Stimulated activated CD4-positive, alpha-beta T cell treated with anti-CD3 and anti-CD28 coated beads, Interleukin-1b, Interleukin-23, amount 100 ng/mL, for 48 hours (primary cell): ENCODE measurements at regions not wholly inside any gene's neighbourhood (a gene's known extent, or its start where the extent isn't known, plus 50 kb on each side); places are given as distances from the start of the nearest gene placed in this dataset.

Source experiments
- DNase-seq: peaks from one replicate; pipeline ENCODE4 v3.0.0-alpha.2; 2020

GRCh38 chr13:59477011-59477410 is 686.7 kb downstream of the DIAPH3 start:
- no peak for DNase-seq

DNA sequence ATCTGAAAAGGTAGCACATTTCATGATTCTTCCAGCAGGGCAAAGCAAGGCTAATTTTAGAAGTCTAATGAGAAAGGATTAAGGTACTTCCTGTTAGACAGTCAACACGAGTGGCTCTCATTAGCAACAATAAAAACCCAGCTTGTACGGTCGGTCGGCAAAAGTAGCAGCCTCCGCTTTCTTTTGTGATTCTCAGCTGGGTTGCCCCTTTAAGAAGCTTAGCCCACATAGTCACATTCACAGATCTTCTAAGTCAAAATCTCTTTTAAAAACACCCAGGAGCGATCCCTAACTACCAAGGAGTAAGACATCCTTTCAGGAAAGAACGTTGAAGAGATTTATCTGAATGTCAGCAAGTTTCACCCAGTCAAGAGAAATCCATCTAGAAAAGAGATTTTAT is 684.8 kb downstream of the DIAPH3 start:
- DNase-seq: no peak

DNA sequence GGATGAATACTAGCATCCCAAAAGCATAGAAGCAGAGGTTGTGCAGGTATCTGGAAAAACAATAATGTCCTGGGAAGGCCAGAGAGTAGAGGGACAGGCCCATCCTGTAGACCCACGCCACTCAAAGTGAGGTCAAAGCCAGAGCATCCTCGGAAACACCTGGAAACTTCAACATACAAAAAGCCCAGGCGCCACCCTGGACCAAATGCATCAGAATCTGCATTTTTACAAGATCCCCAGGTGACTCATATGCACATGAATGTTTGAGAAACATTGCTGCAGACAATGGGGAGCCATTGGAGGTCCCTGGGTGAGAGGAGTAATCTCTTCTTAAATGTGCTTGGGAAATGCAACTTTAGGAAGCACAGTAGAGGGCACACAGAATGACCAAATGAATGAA is 684.1 kb downstream of the DIAPH3 start:
- no peak for DNase-seq

DNA sequence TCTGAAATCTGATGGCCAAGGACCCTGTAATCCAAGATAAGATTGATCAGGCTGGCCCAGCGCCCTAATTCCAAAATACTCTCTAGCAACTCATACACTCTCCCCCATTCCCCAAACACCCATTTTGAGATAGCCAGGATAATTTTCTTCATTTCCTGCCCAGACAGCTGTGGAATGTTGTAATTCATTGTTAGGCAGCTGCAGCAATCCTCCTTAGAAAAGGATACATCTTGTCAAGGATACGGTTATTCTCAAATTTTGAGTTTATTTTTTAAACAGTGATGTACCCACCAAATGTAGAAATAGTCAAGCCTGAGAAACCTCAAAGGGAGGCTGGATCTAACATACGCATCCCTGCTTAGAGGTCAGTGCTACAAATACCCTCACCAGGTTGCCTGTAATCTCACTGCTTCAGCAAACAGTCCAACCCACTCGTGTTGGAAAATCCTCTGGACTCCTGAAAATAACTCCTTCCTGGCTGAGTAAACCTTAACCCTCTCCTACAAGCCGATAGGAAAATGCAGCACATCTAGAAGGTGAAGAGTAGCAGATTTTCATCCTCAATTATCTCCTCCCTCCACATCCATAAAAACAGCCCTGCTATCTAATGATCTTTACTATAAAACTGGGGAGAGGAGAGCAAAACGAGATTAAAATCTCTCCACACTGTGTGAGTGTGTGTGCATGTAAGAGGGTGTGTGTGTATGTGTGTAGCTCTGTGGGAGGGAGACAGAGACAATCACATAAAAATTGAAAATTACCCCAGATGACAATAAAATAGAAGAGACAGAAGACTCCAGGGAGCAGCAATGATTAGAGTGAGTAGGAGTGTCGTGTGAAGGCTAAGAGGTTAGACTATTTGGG is 683.1 kb downstream of the DIAPH3 start:
- DNase-seq: no peak

DNA sequence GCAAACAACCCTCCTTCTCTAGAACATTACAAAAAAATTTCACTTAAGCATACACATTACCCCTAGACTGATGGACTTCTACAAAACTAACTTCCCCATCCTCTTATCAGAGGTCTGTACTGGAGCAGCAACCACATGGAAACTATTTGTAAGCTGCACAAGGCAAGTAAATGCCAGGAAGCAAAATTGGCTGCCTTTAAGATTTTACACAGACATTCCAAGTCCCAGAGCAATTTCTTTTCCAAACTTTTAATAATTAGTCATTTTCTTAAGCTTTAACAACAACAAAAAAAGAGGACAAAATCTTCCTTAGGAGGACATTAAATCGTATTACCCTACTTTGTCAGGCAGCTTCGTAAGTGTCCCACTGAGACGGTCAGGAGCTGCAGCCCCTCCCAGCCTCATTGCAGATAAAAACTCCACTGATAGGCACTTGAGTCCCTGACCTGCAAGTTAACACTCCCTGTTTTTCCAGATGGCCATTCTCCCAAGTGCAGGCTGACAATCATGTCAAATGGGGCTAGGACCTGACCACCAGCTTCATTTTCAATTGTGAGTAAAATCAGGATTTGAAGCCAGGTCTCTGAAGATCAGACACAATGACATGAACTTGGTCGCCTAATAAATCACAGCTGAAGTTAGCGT is 680.1 kb downstream of the DIAPH3 start:
- no peak for DNase-seq

DNA sequence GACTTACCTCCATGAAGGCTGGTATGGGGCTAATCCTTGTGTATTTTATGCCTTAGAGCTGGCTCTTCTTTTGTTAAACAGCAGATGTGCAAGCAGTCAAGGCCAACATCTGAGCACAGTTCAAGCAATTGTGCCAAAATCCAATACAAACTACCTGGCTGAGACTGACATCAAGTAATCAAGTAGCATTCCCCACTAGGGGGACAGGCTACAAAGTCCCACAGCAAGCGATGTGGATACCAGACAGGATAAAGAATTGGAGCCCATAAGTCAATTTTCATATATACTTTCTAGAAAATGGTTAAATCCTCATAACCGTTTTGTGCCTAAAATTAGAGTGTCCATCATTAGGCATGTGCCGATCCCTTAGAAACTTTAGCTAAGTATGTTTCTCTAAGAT is 675.8 kb downstream of the DIAPH3 start:
- no peak for DNase-seq

GRCh38 chr13:59488436-59488835 is 675.3 kb downstream of the DIAPH3 start:
- DNase-seq: no peak

GRCh38 chr13:59490651-59491050 is 673.1 kb downstream of the DIAPH3 start:
- DNase-seq: no peak

- no peak for DNase-seq
These were observed 671.6 kb downstream of the DIAPH3 start for GRCh38 chr13:59492030-59492636.

DNA sequence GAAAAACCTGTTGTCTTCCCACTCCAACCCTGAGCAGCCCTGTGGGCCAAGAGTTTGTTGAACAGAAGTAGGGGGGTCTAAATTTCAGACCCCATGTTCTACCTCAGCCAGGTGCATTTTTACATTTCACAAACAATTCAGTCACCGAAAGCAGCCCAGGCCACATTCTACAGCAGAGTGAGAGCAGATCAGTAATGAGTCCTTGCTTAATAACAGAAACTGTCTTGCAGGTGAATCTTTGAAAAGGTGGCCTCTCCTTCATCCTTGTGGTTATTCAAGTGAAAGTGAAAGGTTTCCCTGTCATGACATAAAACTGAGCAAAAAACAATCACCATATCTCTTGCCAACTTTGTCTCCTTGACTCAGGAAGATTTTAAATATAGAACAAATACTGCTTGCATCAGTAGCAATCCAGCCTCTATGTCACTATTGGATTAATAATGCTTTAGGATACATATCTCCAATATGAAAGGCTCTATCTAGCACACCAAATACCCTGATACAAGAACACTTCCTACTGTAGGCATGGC is 670.2 kb downstream of the DIAPH3 start:
- no peak for DNase-seq

GRCh38 chr13:59494151-59494550 is 669.6 kb downstream of the DIAPH3 start:
- no peak for DNase-seq

- no peak for DNase-seq
These were observed 669.2 kb downstream of the DIAPH3 start for GRCh38 chr13:59494560-59494970.

- no peak for DNase-seq
These were observed 668.4 kb downstream of the DIAPH3 start for GRCh38 chr13:59495299-59495698.

GRCh38 chr13:59495936-59496512 is 667.7 kb downstream of the DIAPH3 start:
- DNase-seq: no peak

GRCh38 chr13:59497621-59498247 is 666.0 kb downstream of the DIAPH3 start:
- no peak for DNase-seq

DNA sequence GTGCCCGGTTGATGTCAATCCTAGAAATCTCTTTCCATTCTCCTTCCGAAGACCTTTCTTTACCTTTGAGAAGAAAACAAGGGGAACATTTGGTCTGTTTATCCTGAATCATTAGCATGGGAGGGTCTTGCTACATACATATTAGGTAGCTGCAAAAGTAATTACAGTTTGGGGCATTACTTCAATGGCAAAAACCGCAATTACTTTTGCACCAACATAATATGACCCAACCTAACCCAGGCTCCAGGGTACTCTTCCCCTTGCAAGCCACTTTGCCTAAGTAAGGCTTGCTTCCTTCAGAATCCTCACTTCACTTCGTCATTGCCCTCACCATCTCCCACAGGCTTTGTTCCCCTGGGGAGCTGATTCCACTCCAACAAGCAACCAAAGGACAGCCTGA is 662.7 kb downstream of the DIAPH3 start:
- no peak for DNase-seq

DNA sequence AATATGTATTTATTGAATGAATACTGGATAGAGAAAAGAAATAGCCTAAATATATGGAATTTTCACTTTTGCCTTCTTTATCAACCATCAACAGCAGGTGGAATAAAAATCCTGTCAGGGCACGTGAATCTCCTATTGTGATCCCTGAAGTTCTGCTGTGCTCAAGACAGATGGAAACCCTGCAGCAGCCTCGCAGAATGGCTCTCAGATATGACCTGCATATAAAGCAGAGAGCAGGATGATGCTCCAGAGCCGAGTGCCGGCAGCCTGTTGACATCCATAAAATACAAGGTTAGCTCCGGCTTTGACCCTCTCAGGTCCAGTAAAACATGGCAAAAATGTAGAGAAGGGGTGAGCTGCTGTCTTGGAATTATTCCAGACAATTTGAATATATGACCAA is 659.3 kb downstream of the DIAPH3 start:
- DNase-seq: no peak

DNA sequence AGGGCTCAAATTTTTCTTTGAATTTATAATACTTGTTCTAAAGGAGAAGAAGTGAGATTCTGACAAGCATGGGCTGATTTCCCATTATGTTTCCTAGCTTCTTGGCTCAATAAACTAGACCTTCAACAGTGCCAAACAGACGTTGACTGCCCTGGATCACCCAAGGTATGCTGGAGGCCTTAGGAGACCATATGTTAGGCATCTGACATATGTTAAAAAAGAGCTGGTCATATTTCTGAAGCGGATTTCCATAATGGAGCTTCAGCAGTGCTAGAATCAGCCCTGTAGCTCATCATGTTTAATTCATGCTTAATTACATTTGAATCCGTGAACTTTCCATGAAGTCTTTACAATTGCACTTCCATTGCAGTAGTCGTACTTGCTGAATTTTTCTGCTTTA is 653.3 kb downstream of the DIAPH3 start:
- DNase-seq: no peak

- DNase-seq: no peak
These were observed 650.0 kb downstream of the DIAPH3 start for GRCh38 chr13:59513686-59514085.

- DNase-seq: no peak
These were observed 649.4 kb downstream of the DIAPH3 start for GRCh38 chr13:59514316-59514715.

DNA sequence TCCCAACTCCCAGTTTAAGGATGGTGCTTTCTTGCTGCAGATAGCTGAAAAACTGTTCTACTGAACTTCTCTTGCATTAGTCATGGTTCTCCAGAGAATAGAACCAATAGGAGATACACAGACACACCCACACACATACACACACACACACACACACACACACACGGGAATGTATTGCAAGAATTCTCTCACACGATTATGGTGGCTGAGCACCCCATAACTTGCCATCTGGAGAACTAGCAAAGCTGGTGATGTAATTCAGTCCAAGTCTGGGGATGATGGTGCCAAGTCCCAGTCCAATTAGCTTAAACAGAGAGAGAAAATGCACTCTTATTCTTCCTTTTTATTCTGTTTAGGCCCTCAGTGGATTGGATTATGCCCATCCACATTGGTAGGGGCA is 643.9 kb downstream of the DIAPH3 start:
- no peak for DNase-seq

DNA sequence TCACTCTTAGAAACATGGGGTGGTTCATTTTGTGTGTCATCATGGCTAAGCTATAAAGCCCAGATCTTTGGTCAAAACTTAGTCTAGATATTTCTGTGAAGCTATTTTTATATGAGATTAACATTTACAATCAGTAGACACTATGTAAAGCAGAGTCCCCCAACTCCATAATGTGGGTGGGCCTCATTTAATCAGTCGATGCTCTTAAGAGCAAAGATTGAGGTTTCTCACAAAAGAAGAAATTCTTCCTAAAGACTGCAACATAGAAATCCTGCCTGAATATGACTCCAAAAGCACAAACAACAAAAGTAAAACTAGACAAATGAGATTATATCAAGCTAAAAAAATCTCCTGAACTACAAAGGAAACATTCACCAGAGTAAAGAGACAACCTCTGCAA is 642.2 kb downstream of the DIAPH3 start:
- DNase-seq: no peak

DNA sequence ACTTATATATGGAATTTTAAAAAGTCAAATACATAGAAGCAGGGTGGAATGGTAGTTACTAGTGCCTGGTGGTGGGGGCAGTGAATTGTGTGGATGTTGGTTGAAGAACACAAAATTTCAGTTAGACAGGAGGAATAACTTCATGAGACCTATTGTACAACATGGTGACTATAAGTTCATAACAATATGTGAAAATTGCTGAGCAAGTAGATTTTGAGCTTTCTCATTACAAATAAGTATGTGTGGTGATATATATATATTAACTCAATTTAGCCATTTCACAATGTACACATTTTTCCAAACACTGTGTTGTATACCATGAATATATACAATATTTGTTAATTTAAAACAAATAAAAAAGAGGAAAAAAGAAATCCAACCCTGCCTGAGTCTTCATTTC is 641.1 kb downstream of the DIAPH3 start:
- no peak for DNase-seq
